GM19238 (cell line): ENCODE measurements at regions not wholly inside any gene's neighbourhood (a gene's known extent, or its start where the extent isn't known, plus 50 kb on each side); places are given as distances from the start of the nearest gene placed in this dataset.

Experiments
- DNase-seq: peaks from one replicate; pipeline ENCODE4 v3.0.0; 2011; ENCODE audit warnings: low spot score; ENCODE audit not compliant: insufficient read length

GRCh38 chr13:40404407-40404806, 262.0 kb downstream of the FOXO1 start:
- no peak for DNase-seq

DNA sequence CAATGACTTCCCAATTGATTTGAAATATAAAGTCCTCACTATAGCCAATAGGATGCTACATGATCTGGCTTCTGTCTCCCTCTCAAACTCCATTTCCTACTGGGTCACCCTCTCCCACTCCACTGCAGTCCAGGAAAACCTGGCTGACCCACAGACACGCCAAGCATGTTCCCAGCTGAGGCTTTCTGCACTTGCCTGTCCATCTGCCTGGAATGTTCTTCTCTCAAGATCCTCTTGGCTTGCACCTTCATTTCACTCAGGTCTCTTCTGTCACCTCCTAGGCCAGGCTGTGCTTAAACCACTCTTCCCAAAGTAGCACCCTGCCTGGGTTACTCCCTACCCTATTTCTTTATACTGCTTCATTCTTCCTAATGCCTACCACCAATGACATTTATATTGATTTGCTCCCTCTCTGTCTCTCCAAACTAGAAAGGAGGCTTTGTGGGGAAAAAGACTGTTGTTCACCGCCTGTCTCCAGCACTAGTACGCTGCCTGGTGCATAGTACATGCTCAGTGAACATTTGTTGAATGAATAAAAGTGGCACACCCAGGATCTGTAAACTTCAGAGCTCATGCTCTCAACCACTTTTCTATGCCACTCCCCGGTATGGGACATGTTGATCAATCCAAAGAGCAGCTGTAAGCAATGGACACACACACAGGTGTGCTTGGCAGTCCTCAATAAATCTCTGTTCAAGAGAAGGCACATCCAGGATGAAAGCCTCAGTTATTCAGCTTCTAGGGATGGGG, 261.3 kb downstream of the FOXO1 start:
- no peak for DNase-seq

- no peak for DNase-seq
Measured at GRCh38 chr13:40406405-40407120, 259.9 kb downstream of the FOXO1 start.

DNA sequence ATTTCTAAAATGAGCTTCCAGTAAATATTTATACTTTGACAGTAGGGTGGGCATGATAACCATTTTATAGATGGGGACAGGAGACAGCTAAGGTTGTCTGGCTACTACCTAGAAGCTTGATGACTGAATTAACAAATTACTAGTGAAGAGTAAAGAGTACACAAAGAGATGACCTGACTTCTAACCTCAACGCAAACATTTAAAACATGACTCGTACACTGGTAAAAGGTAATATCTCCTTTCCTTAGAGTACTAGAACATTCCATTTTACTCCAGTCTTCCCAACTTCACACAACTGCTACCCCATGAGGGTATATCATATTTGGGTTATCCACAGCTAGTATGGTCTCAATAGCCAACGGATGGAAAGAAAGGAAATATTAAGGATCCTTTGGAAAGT, 258.9 kb downstream of the FOXO1 start:
- DNase-seq, result no peak

GRCh38 chr13:40408602-40409001, 257.8 kb downstream of the FOXO1 start:
- no peak for DNase-seq

DNA sequence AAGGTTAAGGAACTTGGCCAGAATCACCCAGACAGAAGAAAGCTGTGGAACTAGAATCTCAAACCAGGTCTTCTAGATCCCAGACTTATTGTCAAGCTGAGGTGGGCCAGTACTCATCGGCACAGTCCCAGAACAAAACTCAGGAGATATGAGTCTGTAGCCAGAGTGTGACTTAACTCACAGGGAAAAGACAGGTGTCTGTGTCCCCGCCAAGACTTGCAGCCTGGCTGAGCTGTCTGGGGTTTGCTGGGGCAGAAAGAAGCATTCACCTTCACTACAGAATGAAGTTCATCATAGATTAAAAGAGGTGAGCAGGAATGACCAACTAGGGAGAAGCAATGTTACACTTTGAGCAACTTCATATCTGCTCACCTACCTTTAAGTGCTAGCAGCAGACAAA, 257.2 kb downstream of the FOXO1 start:
- DNase-seq, result no peak

DNA sequence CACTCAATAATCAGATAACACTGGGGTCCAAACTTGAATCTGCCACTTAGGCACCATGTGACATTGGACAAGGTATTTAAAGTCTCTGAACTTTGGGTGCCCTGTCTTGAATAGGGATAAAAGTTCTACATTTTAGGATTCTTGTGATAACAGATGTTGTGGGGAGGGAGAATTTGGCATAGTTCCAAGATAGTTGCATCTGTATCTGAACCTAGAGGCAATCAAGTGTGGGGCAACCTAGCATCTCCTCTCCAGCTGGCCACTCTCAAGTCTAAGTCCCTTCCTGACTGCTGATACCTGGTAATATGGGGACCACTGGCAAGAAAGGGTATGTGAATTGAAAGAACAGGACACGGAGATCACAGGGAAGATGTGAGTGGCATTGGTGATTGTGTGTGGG, 256.1 kb downstream of the FOXO1 start:
- DNase-seq, result no peak

- DNase-seq, result no peak
Measured at GRCh38 chr13:40420160-40420740, 246.2 kb downstream of the FOXO1 start.

- DNase-seq, result no peak
Measured at GRCh38 chr13:40422588-40423235, 243.7 kb downstream of the FOXO1 start.

DNA sequence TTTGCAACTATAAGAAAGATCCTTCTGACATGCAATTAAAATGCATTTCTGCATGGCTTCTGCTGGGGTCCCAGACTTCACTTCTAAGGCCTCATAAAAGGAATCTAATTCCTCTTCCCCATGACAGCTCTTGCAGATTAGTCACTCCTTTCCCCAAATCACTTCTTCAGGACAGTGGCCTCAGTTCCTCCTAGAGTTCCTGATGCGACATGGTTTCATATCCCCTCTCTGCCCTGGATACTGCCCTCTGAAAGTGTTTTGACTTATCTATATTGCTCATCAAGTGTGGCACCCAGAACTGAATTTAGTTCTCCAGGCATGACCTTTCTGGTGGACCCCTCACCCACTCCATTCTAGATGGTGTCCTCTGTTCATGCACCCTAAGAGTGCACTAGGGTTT, 238.1 kb downstream of the FOXO1 start:
- no peak for DNase-seq

- no peak for DNase-seq
Measured at GRCh38 chr13:40429706-40430545, 236.5 kb downstream of the FOXO1 start.

DNA sequence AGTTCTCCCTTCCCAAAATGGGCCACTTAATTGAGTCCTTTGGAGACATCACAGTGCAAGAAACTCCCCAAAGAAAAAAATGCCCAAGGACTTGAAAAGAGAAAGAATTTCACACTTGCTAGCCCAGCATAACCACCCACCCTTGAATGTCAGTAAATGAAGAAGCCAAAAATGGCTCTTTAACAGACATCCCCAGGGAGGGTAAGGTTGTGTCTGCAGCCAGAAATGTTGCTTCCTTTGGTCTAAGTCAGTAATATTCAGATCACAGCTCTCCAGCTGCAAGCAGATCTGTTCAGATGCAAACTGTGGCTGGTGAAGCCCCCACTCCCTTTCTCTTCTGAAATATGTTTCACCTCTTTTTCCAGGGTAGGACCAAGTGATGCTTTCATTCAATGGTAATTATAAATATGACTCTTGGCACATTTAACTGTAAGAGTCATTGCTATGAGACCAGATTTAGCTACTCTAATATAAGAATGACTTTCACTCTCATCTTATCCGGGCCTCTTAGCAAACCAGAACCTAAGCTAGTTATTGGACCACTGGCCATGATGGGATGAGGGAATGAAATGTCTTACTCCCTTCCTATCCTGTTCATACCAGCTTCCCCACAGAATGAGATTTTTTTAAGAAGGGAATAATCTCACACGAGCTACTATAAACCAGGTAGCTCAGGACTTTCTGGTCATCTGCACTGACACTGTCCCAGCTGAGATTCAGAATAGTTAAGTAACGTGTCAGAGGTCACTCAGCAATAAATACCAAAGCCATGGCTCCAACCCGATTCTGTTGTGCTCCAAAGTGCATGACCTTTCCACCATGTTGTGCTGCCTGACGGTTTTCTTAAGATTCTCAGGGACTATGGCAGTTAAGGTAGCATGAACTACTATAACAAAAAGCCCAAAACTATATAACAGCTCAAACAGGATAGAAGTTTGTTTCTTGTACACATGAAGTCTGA, 234.1 kb downstream of the FOXO1 start:
- DNase-seq, result no peak

DNA sequence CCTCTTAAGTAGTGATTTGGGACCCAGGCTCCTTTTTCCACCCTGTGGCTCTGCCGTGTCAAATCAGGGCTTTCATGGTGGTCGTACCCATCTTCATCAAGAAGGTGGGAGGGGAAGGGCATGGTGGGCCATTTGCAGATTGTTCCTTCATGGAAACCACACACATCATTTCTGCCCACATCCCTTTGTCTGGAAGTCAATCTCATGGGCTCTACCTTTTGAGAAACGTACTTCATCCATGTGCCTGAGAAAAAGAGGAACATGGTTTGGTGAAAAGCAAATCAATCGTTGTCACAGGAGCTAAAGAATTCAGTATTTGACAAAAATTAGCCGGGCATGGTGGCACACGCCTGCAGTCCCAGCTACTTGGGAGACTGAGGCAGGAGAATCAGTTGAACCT, 233.4 kb downstream of the FOXO1 start:
- DNase-seq, result no peak

DNA sequence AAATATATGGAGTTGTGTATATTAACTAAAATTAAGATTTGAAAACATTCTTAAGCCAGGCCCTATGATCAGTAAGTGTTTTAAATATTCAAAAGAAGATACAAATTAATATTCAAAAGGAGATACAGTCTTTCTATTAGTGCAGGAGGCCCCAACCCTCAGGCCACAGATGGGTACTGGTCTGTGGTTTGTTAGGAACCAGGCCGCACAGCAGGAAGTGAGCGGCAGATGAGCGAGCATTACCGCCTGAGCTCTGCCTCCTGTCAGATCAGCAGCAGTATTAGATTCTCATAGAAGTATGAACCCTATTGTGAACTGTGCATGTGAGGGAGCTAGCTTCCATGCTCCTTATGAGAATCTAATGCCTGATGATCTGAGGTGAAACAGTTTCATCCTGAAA, 232.9 kb downstream of the FOXO1 start:
- DNase-seq, result no peak

GRCh38 chr13:40434516-40435397, 231.7 kb downstream of the FOXO1 start:
- DNase-seq, result no peak

GRCh38 chr13:40438022-40438680, 228.3 kb downstream of the FOXO1 start:
- DNase-seq, result no peak

- no peak for DNase-seq
Measured at GRCh38 chr13:40438999-40439797, 227.2 kb downstream of the FOXO1 start.

- no peak for DNase-seq
Measured at GRCh38 chr13:40439928-40440327, 226.5 kb downstream of the FOXO1 start.
